ENCODE measurements at regions not wholly inside any gene's neighbourhood (a gene's known extent, or its start where the extent isn't known, plus 50 kb on each side); places are given as distances from the start of the nearest gene placed in this dataset.
"Not testable (repeated sequence)": the region's sequence is repeated elsewhere in the genome, so short reads cannot be mapped to it uniquely, and the experiment has no call there.

DNA sequence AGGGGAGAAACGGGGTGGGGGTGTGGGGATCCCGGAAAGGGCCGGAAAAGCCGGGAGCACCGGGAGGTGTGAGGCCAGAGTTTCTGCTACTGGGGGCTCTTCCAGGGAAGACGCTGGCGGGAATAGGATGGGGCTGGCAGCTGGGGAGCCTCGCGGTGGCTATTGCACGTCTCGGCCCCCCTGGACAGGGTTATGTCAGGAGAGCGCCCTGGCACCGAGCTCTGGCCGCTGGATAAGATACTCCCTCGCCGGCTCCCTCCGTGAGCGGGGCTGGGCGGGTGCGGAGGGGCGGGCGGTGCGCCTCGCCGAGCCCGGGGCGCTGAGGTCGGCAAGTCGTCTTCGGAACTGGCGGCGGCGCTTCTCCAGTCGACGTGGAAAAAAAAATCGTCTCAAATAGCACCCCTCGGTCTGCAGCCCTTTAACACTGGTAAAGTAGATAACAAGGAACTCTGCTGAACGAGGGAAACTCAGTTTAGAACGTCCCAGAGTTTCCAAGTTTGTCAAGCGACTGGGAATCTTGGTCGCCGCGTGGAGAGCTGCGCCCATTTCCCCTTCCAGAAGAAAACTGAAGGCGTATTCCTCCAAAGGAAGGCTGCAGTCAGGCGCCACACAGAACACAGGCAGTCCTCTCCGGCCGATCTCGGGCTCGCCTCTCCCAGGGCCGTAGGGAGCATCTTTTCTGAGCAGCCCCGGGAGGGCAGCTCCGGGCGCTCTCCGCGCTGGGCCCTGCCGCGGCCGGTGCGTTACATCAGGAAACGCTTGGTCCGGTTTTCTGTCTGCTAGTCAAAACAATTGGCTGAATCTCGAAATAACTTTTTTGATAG is 115.1 kb downstream of the KCNRG start:
- no peak for DNase-seq (ENCODE audit: low read depth, low spot score)

DNA sequence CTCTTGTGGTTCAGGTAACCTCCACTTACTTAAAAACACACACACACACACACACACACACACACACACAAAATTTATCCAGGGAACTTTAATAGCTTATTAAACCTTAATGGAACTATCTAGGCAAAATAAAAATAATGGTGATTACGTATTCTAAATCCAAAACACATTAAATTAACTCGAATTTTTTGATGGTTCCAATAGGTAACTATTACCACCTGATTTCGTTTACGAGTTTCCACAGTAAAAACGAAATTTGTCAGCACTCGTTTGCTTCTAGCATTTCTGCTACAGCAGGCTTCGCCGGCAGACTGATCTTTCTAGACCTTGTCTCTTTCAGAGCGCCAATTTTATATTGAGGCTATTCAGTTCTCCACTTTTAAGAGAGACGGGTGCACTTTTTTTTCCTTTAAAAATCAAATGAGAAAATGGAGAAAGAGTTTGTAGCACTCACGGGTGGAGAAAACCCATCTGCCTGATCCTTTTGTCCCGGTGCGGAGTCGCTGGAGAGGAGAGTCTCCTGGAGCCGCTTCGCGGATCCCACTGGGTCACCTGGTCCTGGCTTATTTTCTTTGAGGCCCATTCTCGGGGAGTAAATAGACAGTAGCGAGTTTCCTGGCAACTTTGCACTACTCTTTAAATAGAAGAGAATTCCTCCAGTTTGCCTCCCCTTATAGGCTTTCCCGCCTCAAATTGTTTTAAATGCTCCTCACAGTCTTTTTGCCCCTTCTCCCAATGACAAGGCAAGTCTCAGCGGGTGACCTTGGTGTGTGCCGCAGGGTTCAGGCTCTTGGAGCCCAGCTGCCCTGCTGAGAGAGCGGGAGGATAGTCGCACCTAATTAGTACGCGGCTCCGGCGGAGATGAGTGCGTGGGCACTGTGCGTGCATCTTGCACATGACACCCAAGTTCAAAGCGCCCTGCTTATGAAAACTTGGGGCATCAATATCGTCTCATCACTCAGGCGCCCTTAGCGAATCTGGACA is 117.0 kb downstream of the KCNRG start:
- no peak for DNase-seq (ENCODE audit: low read depth, low spot score)

DNA sequence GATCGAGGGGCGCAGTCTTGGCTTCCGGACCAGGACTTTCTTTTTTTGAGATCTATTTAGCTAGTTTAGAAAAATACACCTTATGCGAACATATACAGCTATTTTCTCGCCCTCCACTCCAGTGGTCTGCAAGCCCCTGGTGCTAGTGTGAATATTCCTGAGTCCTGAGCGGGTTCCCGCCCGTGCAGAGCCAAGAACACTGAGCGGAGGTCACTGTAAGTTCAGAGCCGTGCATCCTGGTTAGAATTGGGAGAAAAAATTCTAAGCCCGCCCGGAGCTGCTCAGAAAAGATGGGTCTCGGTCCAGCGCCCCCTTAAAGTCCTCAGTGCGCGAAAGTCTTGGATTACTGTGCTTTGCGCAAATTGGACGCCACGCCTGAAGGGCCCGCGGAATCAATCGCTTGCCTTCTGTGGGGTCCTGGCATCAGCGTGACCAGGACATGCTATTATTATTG is 117.7 kb downstream of the KCNRG start:
- no peak for DNase-seq (ENCODE audit: low read depth, low spot score)

DNA sequence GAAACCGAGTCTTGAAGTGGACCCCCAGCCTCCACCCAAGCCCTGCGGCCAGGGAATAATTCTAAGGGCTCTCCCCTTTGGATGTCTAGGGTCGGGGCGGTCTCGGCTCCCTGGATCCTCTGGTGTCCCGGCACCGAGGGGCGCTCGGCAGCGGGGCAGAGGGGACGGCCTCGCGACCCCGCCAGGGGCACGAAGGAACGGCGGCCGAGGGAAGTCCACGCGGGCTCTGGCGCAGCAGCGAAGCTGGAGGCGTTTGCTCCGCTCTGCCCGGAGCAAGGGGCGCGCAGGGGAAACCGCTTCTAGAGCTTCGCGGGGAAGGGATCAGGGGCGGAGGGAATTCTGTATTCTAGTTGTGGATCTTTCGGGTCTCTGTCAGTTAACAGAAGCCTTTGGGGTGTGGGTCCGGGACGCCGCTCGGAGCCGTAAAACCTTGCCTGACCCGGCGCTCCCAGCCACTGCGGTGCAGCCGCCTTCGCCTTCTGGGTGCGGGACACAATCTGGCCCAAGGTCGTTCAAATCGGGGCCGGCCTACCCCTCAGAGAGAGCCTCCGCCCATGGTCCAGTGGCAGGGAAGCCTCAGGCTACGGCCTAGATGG is 118.2 kb downstream of the KCNRG start:
- DNase-seq (ENCODE audit: low read depth, low spot score) = no peak

DNA sequence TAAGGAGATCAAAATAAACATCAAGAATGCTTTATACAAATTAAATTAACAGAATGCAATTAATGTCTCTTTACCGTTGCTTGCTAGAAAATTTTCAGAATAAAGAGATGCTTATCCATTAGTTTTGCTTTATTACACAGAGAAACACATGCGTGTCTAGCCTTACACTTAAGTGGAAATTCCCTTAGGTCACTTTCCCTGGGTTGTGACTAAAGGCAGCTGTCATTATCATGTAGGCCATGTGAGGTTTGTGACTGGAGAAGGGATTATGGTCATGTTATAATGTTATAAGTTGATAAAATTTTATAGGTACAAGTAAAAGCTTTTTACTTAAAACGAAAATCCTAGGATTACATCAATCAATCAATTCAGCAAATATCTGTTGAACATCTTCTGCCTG is 121.0 kb downstream of the KCNRG start:
- no peak for DNase-seq (ENCODE audit: low read depth, low spot score)

DNA sequence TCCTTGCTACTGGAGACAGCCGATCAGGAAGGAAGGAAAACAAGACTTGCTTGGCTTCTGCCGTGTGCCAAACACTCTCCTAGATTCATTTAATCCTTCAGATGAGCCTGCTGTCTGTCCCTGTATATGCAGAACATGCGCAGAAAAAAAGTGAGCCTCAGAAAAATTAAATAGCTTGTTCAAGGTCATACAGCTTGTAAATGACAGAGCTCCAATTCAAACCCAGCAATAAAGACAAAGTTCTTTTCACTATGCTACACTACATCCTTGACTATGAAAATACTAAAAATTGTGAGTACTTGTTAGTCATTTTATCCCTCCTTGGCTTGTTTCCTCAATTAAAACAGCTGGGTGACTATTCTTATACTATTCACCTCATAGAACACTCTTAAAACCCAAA is 121.4 kb downstream of the KCNRG start:
- DNase-seq (ENCODE audit: low read depth, low spot score) = no peak

DNA sequence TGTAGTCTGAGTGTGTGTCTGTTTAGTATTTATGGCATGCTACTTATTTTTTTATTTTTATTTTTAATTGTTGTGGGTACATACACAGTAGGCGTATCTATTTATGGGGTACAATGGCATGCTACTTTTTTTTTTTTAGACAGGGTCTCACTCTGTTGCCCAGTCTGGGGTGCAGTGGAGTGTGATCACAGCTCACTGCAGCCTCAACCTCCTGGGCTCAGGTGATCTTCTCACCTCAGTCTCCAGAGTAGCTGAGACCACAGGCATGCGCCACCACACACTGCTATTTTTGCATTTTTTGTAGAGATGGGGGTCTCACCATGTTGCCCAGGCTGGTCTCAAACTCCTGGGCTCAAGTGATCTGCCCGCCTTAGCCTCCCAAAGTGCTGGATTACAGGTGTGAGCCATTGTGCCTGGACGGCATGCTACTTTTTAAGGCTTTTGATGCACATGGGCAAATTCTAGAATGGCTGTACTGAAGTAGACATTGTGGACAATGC is 124.2 kb downstream of the KCNRG start:
- DNase-seq (ENCODE audit: low read depth, low spot score) = not testable (repeated sequence)

DNA sequence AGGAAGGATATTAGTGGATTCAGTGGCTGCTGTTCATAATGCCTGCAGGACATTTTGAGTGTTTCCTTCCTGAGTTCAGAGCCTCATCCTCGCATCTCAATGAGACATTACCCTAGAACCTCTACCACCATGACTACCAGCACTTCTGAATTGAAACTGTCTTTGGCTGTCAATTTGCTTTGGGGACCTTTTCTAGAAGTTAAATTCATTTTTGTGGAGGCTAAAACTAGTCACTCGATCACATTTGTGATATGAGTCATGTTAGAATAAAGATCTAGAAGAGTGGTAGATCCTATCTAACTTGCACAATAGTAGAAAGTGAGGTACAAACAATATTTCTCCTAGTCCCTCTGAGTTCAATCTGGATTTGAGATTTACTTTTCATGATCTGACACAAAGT is 124.9 kb downstream of the KCNRG start:
- no peak for DNase-seq (ENCODE audit: low read depth, low spot score)

DNA sequence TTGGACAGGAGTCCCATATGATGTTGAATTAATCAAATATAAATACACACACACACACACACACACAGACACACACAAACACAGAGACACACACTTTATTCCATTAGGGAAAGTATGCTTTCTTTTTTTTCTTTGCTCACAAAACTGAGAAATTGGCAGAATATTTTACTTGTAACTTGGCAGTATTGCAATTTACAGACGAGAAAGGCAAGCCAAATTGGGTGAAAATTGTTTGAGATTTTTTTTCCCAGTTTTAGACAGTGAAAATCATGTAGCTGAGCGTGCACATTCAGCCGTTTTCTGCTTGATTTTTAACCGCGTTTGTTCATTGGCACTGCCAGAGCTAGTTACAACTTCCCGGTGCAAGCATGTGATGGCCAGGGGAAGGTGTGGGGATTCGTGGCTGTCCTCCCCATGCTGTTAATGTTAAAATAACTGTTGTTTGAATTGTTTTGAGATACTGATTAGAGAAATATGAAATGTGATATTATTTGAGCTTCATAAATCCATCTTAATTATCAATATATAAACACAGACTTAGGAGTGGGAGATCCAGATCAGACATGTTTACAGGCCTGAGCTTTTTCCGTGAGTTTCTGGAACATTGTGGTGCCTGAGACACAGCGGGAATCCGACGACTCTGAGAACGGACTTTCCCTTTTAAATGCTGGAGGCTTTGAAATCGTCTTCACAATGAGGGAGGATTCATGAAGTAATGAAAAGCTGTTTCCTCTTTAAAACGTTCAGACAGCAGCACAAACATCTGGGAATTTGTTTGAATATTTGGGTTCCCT is 125.5 kb downstream of the KCNRG start:
- DNase-seq (ENCODE audit: low read depth, low spot score) = no peak

DNA sequence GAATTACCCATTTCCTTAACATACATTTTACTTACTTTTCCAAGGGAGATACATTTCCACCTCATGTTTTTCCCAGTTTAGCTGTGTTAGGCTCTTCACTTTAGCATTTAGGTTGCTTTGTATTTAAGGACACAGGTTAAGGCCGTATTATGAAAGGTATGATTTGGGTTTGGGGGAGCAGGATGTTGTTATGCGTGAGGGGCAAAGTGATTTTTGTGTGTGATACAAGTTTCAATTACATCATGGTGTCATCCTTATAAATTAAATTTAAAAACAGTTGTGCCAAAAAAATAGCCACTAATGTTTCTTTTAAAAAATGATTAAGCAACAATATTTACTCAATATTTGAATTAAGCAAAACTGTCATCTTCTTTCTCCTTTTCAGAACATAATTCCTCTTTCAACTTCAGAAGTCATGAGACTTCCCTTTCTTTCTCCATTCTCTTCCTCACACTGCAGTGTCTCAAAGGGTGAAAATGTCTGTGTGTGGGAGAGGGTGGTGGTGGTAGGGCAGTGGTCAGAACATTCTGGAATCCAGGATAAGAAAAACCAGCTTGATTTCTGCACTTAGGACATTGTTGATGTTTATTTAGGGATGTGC is 126.2 kb downstream of the KCNRG start:
- no peak for DNase-seq (ENCODE audit: low read depth, low spot score)

DNA sequence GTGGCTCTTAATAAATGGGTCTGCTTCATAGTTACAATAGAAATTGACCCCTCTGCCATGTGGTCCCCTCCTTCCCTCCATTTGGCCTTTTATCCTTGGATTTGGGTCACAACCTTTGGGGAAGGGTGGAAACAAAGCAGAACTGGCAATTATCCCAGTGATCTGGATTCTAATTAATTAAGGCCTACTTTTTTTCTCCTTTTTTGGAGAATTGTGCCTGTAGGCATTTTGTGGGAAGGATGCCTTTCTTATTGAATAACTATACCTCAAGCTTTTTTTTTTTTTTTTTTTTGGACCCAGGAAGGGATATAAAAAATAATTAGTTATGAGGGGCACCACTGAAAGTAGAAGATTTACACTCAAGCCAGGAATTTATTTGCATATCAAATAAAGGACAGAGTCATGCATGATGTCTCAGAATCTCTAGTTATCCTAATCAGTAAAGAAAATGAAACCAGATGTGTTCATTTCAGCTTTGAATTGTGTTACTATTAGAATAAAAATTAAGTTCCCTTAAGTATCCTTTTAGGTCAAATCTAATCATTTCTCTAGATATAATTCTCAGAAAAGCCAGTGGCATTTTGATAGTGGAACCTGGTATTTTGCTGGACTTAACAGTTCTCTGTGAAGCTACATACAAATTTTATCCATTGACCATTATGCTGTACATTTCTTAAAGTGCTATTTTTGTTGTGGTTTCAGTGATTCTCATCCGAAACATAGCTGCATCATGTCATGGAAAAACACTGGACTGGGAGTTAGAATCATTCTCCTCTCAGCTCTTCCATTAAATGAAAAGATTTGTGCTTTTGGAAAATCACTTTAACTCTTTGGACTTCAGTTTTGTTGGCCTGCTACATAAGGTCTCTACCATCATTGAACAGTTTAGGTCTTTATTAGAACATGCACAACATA is 129.3 kb downstream of the KCNRG start:
- DNase-seq (ENCODE audit: low read depth, low spot score) = no peak

DNA sequence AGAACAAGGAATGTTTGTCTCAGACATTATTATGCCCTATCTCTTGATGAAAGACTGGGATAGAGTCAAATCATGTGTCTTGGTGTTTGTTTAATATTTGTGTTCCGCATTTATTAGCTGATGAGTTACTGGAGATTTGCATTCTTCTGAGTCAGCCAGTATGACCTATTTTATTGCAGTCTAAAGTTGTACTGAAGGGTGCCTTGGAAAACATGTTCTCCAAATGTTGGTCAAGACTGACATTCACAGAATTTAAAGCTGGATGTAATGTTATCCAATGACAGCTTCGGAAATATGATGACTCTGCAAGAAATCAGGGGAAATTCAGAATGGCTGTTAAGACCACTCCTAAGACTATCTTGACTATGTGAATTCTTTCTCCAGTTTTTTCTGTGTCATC is 134.0 kb downstream of the KCNRG start:
- no peak for DNase-seq (ENCODE audit: low read depth, low spot score)

DNA sequence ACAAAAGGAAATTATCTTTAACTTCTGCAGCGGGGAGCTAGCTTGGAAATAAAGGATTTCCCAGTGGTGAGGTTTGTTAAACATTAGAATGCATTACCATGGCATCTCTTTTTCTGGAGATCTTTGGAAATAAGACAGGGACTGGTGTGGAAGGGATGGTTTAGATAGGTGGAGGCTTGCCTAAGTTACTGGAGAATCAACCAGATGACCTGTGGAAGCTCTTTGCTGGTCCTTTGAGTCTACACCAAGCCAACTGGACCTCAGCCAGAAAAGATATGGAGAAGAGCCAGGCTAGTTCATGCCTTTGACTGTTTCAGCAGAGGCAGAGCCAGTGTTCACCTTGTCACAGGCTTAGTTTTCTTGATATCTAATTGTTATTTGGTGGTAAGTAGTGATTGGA is 134.7 kb downstream of the KCNRG start:
- DNase-seq (ENCODE audit: low read depth, low spot score) = no peak

DNA sequence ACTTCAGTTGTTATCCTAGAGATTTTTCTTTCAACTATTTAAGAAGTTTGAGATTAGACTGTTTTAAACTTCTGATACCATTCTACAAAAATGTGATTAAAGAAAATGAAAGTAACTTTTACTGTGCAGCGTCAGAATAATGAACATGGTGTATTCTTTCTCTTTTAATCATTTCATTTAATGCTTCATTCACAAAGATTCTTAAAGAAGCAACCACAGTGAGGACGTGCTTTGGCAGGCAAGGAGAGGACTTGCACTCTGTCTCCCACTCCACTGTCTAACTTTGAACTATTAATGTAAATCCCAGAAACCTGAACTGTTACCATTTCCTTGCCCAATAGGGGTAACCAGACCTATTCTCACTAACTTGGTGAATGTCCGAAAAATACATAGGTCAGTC is 137.0 kb downstream of the KCNRG start:
- no peak for DNase-seq (ENCODE audit: low read depth, low spot score)

DNA sequence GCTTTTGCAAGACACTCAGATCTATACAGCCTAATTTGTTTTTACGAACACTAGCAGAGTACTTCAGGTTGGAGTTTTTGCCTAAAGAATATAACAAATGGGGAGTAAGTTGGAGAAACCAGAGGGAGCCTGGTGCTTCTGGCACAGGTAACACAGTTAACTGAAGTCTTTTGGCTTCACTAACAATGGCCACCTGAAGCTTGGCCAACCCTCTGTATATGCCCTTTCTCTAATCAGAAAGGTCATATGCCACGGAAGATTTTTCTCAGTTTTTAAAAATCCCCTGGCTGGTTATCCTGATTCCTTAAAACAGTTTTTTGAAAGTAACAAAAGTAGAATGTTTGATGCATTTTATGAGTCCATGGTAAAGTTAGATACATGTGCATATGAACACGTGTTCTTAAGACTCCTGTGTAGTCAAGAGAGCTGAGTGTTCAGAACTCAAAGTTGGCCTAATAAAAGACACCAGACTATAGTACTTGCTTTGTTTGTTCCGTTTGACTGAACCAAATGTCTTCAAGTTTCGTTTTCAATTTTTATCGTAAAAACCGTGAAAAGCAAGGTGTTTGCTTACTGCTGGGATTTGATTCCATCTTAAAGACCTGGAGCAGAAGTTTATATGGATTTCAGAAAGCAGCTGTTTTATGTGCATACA is 137.5 kb downstream of the KCNRG start:
- no peak for DNase-seq (ENCODE audit: low read depth, low spot score)

DNA sequence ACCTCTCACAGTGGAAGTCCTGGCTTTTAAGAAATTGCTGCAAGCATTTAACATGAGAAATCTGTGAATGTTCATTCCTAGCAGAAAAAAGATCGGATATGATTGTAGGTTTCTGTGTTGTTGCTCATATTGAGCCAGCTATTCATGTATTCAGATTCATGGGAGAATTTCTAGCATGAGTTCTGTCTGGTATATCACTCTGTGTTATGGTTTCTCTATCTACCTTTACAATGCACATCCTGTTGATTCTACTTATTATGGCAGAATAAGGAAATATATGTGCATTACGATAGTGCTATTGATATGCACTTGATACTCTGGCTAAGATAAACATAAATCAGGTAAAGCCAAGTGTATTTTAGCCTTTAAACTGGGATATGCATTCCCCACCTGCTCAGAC is 138.2 kb downstream of the KCNRG start:
- DNase-seq (ENCODE audit: low read depth, low spot score) = no peak

DNA sequence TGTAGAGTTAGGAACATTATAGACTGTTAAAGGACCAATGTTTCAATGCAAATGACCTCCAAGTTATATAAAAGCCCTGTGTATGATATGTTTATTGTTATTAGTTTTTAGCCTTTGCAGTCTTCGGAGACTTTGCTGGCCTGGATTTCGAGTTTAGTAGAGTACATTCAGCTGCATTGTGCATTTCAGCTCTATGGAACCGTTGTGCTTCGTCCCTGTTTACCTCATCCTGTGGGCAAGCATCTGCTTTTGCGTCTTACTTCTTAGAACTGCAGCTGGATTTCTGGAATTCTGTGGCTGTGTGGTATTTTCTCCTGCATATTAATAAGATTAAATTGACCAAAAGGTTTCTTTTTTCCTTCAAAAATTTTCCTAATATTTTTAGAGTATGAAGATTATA is 138.6 kb downstream of the KCNRG start:
- no peak for DNase-seq (ENCODE audit: low read depth, low spot score)

DNA sequence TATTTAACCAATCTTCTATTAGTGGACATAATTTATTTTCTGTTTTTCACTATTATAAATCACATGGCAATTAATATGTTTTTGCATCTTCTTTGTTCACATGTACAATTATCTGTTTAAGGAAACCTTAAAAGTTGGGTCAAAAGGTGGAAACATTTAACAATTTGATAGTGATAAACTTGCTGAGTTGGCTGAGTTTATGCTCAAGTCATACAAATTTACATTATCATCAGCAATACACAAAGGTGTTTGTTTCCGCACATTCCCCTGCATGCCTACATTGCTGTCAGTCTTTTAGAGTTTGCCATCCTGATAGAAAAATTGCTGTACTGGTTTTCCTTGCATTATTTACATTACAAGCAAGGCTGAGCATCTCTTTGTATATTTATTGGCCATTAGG is 139.5 kb downstream of the KCNRG start:
- DNase-seq (ENCODE audit: low read depth, low spot score) = no peak

DNA sequence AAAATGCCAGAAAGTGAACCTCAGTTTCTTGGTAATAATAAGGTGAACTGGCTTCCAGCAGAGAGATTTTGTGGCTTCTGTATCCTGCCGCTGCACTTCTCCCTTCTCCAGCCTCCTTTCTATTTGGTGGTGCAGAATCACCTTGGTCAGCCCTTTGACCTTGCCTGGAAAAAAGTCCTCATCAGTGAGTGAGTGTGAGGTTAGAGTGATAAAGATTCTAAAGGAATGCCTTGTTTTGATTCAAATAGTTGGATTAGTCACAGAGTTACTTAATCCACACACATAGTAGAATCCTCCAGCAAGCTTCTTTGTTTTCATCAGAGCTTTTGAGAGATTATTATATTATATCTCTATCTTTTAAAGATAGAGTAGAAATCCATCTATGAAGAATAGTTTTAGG is 140.9 kb downstream of the KCNRG start:
- DNase-seq (ENCODE audit: low read depth, low spot score) = no peak

All from iPS DF 19.7 (cell line).